HCT116 (cell line): ENCODE measurements at regions not wholly inside any gene's neighbourhood (a gene's known extent, or its start where the extent isn't known, plus 50 kb on each side); places are given as distances from the start of the nearest gene placed in this dataset.
"Not testable (repeated sequence)": the region's sequence is repeated elsewhere in the genome, so short reads cannot be mapped to it uniquely, and the experiment has no call there.

Experiments used
- ATAC-seq: fragments of 200-7000 bp; cut with Tn5 transposase; 2 replicates; pipeline ENCODE4 v1.9.1; 2020; ENCODE audit warnings: mild to moderate bottlenecking, moderate library complexity
- BruUV-seq: library from RNA; stranded (reverse); fragments of 400-500 nt; replicated peaks from 2 replicates; lab custom pipeline; 2021; lab: Mats Ljungman, UMichigan
- CTCF ChIA-PET: fragments of 300-600 bp; sonication (Branson Sonifier 250); formaldehyde crosslinking; loops from one replicate; lab custom pipeline; 2021; ENCODE audit warnings: antibody characterized with exemption; lab: Charles Lee
- POLR2A ChIA-PET: fragments of 300-600, 350-600 bp; sonication (Branson Sonifier 250); formaldehyde crosslinking; loops from one replicate; lab custom pipeline; 2021; ENCODE audit warnings: antibody characterized with exemption; lab: Charles Lee
- RAD21 ChIA-PET, 2 experiments: fragments of 300-600 bp; sonication (Branson Sonifier 250); formaldehyde crosslinking; loops; one replicate each; lab custom pipeline; 2023; ENCODE audit warnings: low total read pairs in 2 of 2; ENCODE audit not compliant: uncharacterized antibody in 2 of 2, unreplicated experiment in 2 of 2, low non-redundant PET in 1 of 2; lab: Charles Lee
- DNase-seq: peaks from one replicate; pipeline ENCODE4 v3.0.0-alpha.2; 2010; ENCODE audit warnings: low read depth, low spot score
- H2AFZ ChIP-seq: fragments of 200-600 bp; shearing (Covaris generic), sonication (generic); 2 replicates; pipeline ENCODE4 v1.6.1; 2017; ENCODE audit warnings: low read depth, mixed run types, mixed read lengths, antibody characterized with exemption, low read length; ENCODE audit not compliant: poor library complexity, severe bottlenecking
- H3K27ac ChIP-seq: 2 replicates; pipeline ENCODE4 v1.5.1; 2012; ENCODE audit warnings: low read depth, low read length
- H3K27me3 ChIP-seq: fragments of 200-600 bp; sonication (generic); 2 replicates; pipeline ENCODE4 v1.6.1; 2016; ENCODE audit warnings: mixed run types, low read length, mixed read lengths; ENCODE audit not compliant: insufficient read depth
- H3K36me3 ChIP-seq, 2 experiments: fragments of 200-500 bp in 1 of 2; fragments of 200-600 bp in 1 of 2; sonication (Bioruptor generic) in 1 of 2; sonication (generic) in 1 of 2; 2 replicates each; pipeline versions ENCODE4 v1.5.1 to v1.6.1; 2014 to 2016; ENCODE audit warnings: low read length in 2 of 2, inconsistent platforms in 1 of 2, mixed read lengths in 1 of 2, mixed run types in 1 of 2; ENCODE audit not compliant: insufficient read depth in 2 of 2, control insufficient read depth in 1 of 2
- H3K4me1 ChIP-seq, 2 experiments: fragments of 200-600 bp in 1 of 2; sonication (generic) in 1 of 2; 2 replicates each; pipeline versions ENCODE4 v1.5.1 to v1.6.1; 2012 to 2017; ENCODE audit warnings: low read length in 2 of 2, inconsistent platforms in 1 of 2, mild to moderate bottlenecking in 1 of 2, mixed read lengths in 1 of 2, mixed run types in 1 of 2, moderate library complexity in 1 of 2; ENCODE audit not compliant: insufficient read depth in 2 of 2, control insufficient read depth in 1 of 2
- H3K4me2 ChIP-seq: fragments of 200-600 bp; sonication (generic); 2 replicates; pipeline ENCODE4 v1.6.1; 2017; ENCODE audit warnings: mixed run types, low read length, mixed read lengths
- H3K4me3 ChIP-seq, 2 experiments: fragments of 200-600 bp in 1 of 2; sonication (generic) in 1 of 2; replicated peaks in 1 of 2; 2 replicates each; pipeline ENCODE4 v1.5.1; 2011 to 2016; ENCODE audit warnings: low read length in 2 of 2, control low read depth in 1 of 2, low read depth in 1 of 2, mild to moderate bottlenecking in 1 of 2, mixed read lengths in 1 of 2, mixed run types in 1 of 2
- H3K79me2 ChIP-seq: fragments of 200-600 bp; sonication (generic); 2 replicates; pipeline ENCODE4 v1.6.1; 2017; ENCODE audit warnings: mild to moderate bottlenecking, mixed run types, low read length, moderate library complexity, mixed read lengths; ENCODE audit not compliant: insufficient read depth
- H3K9ac ChIP-seq: fragments of 200-600 bp; sonication (generic); 2 replicates; pipeline ENCODE4 v1.6.1; 2016; ENCODE audit warnings: low read length, mixed read lengths
- H3K9me2 ChIP-seq: fragments of 200-600 bp; sonication (generic), shearing (Covaris generic); 2 replicates; pipeline ENCODE4 v1.6.1; 2017; ENCODE audit warnings: mixed run types, mild to moderate bottlenecking, moderate library complexity; ENCODE audit not compliant: insufficient read depth
- H3K9me3 ChIP-seq, 2 experiments: fragments of 200-500 bp in 1 of 2; fragments of 200-600 bp in 1 of 2; sonication (Bioruptor generic) in 1 of 2; sonication (generic) in 1 of 2; 2 replicates each; pipeline ENCODE4 v1.6.1; 2014 to 2017; ENCODE audit warnings: low read length in 2 of 2, mixed read lengths in 2 of 2, inconsistent platforms in 1 of 2, low read depth in 1 of 2, mild to moderate bottlenecking in 1 of 2, mixed run types in 1 of 2, moderate library complexity in 1 of 2; ENCODE audit not compliant: control insufficient read depth in 1 of 2, insufficient read depth in 1 of 2
- H4K20me1 ChIP-seq: fragments of 200-600 bp; sonication (generic), shearing (Covaris generic); 2 replicates; pipeline ENCODE4 v1.6.1; 2017; ENCODE audit warnings: mixed run types, mild to moderate bottlenecking, moderate library complexity; ENCODE audit not compliant: insufficient read depth
- CBX3 ChIP-seq: IDR thresholded peaks from 2 replicates; pipeline ENCODE4 v1.6.1; 2012; ENCODE audit warnings: low read depth
- CEBPB ChIP-seq: IDR thresholded peaks from 2 replicates; pipeline ENCODE4 v1.6.1; 2012; ENCODE audit warnings: low read depth
- EGR1 ChIP-seq: IDR thresholded peaks from 2 replicates; pipeline ENCODE4 v1.6.1; 2012; ENCODE audit warnings: low read depth
- EZH2phosphoT487 ChIP-seq: fragments of 200-600 bp; IDR thresholded peaks from 2 replicates; pipeline ENCODE4 v1.6.1; 2018; ENCODE audit warnings: antibody characterized with exemption, borderline replicate concordance
- FOSL1 ChIP-seq: IDR thresholded peaks from 2 replicates; pipeline ENCODE4 v1.6.1; 2012; ENCODE audit warnings: low read depth
- POLR2AphosphoS5 ChIP-seq: IDR thresholded peaks from 2 replicates; pipeline ENCODE4 v1.6.1; 2011; ENCODE audit warnings: mild to moderate bottlenecking, low read depth, low read length, moderate library complexity
- RAD21 ChIP-seq: IDR thresholded peaks from 2 replicates; pipeline ENCODE4 v1.6.1; 2012; ENCODE audit warnings: low read depth, mild to moderate bottlenecking
- SIN3A ChIP-seq: IDR thresholded peaks from 2 replicates; pipeline ENCODE4 v1.6.1; 2012; ENCODE audit warnings: low read depth
- SP1 ChIP-seq: IDR thresholded peaks from 2 replicates; pipeline ENCODE4 v1.6.1; 2012; ENCODE audit warnings: low read depth
- SRF ChIP-seq: IDR thresholded peaks from 2 replicates; pipeline ENCODE4 v1.6.1; 2012; ENCODE audit warnings: low read depth
- TCF7L2 ChIP-seq: IDR thresholded peaks from 2 replicates; pipeline ENCODE4 v1.7.0; 2011; ENCODE audit warnings: borderline replicate concordance, inconsistent platforms; ENCODE audit not compliant: insufficient read depth, insufficient read length; ENCODE audit errors: extremely low read depth
- YY1 ChIP-seq: IDR thresholded peaks from 2 replicates; pipeline ENCODE4 v1.6.1; 2011; ENCODE audit warnings: low read length, low read depth, moderate library complexity, mild to moderate bottlenecking; ENCODE audit not compliant: insufficient replicate concordance; ENCODE audit errors: extremely low read depth
- ZFX ChIP-seq: fragments of 450-650 bp; IDR thresholded peaks from 2 replicates; pipeline ENCODE4 v1.6.1; 2017
- ZNF274 ChIP-seq: fragments of 200-500 bp; sonication (Bioruptor generic); IDR thresholded peaks from 2 replicates; pipeline ENCODE4 v1.6.1; 2014; ENCODE audit warnings: mild to moderate bottlenecking, low read depth, low read length, inconsistent platforms
- intact Hi-C: fragments of 100-400 bp; cut with micrococcal nuclease; formaldehyde crosslinking; loops from 2 replicates; pipeline ENCODE4 v1.10.0; 2022
- TF ChIP-seq, protein P1 (sequence below): IDR thresholded peaks from 2 replicates; pipeline ENCODE4 v1.6.1; 2012; ENCODE audit warnings: low read depth
- TF ChIP-seq, protein P2 (sequence below): IDR thresholded peaks from 2 replicates; pipeline ENCODE4 v1.6.1; 2012
- TF ChIP-seq, protein P3 (sequence below): IDR thresholded peaks from 2 replicates; pipeline ENCODE4 v1.6.1; 2012
- TF ChIP-seq, protein P4 (sequence below): IDR thresholded peaks from 2 replicates; pipeline ENCODE4 v1.6.1; 2011; ENCODE audit warnings: mild to moderate bottlenecking, low read length, moderate library complexity; ENCODE audit not compliant: insufficient replicate concordance; ENCODE audit errors: extremely low read depth

DNA sequence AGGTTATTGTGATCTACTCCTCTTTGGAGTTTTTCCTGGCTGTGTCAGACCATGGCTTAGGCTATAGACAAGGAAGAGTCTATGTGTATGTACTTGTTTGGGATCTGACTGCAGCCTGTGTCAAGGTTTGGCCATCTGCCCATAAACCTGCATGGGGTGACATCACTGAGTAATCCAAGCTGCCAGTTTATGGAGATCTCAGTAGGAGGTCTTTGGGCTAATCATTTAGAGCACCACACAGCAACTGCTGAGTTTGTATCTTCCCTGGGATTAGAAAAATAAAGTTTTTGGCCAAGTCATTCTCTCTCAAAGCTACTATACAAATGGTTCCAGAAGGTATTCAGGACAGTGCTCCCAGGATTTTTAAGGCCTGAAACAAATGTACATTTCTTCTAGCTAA, 65.5 kb upstream of the HSPB3 start:
- no peak for TF ChIP-seq ZNF274
- no peak for TF ChIP-seq YY1
- no peak for TF ChIP-seq FOSL1
- TF ChIP-seq, protein P1, sequence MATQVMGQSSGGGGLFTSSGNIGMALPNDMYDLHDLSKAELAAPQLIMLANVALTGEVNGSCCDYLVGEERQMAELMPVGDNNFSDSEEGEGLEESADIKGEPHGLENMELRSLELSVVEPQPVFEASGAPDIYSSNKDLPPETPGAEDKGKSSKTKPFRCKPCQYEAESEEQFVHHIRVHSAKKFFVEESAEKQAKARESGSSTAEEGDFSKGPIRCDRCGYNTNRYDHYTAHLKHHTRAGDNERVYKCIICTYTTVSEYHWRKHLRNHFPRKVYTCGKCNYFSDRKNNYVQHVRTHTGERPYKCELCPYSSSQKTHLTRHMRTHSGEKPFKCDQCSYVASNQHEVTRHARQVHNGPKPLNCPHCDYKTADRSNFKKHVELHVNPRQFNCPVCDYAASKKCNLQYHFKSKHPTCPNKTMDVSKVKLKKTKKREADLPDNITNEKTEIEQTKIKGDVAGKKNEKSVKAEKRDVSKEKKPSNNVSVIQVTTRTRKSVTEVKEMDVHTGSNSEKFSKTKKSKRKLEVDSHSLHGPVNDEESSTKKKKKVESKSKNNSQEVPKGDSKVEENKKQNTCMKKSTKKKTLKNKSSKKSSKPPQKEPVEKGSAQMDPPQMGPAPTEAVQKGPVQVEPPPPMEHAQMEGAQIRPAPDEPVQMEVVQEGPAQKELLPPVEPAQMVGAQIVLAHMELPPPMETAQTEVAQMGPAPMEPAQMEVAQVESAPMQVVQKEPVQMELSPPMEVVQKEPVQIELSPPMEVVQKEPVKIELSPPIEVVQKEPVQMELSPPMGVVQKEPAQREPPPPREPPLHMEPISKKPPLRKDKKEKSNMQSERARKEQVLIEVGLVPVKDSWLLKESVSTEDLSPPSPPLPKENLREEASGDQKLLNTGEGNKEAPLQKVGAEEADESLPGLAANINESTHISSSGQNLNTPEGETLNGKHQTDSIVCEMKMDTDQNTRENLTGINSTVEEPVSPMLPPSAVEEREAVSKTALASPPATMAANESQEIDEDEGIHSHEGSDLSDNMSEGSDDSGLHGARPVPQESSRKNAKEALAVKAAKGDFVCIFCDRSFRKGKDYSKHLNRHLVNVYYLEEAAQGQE, result no peak
- TF ChIP-seq RAD21, result no peak
- no peak for TF ChIP-seq ZFX
- TF ChIP-seq SP1, result no peak
- TF ChIP-seq, protein P2, sequence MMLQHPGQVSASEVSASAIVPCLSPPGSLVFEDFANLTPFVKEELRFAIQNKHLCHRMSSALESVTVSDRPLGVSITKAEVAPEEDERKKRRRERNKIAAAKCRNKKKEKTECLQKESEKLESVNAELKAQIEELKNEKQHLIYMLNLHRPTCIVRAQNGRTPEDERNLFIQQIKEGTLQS, result no peak
- TF ChIP-seq POLR2AphosphoS5, result no peak
- TF ChIP-seq CBX3, result no peak
- no peak for TF ChIP-seq EGR1
- no peak for TF ChIP-seq EZH2phosphoT487
- no peak for TF ChIP-seq SIN3A
- TF ChIP-seq SRF, result no peak
- TF ChIP-seq, protein P3, sequence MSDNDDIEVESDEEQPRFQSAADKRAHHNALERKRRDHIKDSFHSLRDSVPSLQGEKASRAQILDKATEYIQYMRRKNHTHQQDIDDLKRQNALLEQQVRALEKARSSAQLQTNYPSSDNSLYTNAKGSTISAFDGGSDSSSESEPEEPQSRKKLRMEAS, result no peak
- TF ChIP-seq, protein P4, sequence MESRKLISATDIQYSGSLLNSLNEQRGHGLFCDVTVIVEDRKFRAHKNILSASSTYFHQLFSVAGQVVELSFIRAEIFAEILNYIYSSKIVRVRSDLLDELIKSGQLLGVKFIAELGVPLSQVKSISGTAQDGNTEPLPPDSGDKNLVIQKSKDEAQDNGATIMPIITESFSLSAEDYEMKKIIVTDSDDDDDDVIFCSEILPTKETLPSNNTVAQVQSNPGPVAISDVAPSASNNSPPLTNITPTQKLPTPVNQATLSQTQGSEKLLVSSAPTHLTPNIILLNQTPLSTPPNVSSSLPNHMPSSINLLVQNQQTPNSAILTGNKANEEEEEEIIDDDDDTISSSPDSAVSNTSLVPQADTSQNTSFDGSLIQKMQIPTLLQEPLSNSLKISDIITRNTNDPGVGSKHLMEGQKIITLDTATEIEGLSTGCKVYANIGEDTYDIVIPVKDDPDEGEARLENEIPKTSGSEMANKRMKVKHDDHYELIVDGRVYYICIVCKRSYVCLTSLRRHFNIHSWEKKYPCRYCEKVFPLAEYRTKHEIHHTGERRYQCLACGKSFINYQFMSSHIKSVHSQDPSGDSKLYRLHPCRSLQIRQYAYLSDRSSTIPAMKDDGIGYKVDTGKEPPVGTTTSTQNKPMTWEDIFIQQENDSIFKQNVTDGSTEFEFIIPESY, result no peak
- TF ChIP-seq CEBPB, result no peak
- no peak for TF ChIP-seq TCF7L2
- no peaks in the 10 kb centered on the region for H4K20me1 ChIP-seq
- intact Hi-C loops, result no loop called here
- DNase-seq, result peak; percentile 69
- CTCF ChIA-PET, result interaction anchor here (1.0 kb wide), 1 partner anchor 29 kb away, joined by 3 read pairs; no protein-coding TSS in a partner anchor
- H3K9ac ChIP-seq, result no peak overlapping the region
- H3K4me3 ChIP-seq, result no peak overlapping the region
- BruUV-seq, result no TSS peak
- POLR2A ChIA-PET, result no interaction called here
- H3K79me2 ChIP-seq, result no peaks in the 10 kb centered on the region
- no peaks in the 10 kb centered on the region for H3K9me2 ChIP-seq
- no peak overlapping the region for H3K27ac ChIP-seq
- no peaks in the 10 kb centered on the region for H3K9me3 ChIP-seq
- no peak overlapping the region for H2AFZ ChIP-seq
- RAD21 ChIA-PET, result no interaction called here
- no peaks in the 10 kb centered on the region for H3K36me3 ChIP-seq
- ATAC-seq, result peak; percentile 77
- peaks cover 5 to 8% of the 10 kb centered on the region in 2 experiments; a peak in 3 of 4 replicates for H3K4me1 ChIP-seq
- no peaks in the 10 kb centered on the region for H3K27me3 ChIP-seq
- H3K4me2 ChIP-seq, result peak overlapping the region; percentile 26; the same call in 1 of the 2 replicates

DNA sequence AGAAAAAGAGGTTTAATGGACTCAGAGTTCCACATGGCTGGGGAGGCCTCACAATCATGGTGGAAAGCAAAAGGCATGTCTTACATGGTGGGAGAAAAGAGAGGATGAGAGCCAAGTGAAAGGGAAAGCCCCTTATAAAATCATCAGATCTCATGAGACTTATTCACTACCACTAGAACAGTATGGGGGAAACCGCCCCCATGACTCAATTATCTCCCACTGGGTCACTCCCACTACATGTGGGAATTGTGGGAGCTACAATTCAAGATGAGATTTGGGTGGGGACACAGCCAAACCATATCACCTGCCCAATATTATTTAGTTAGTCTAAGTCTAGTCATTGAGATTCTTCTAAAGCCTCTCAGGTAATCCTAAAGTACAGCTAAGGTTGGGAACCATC, 66.1 kb upstream of the HSPB3 start:
- H3K79me2 ChIP-seq, H3K4me3 ChIP-seq, H3K9me2 ChIP-seq, H4K20me1 ChIP-seq, BruUV-seq, RAD21 ChIA-PET, H3K4me1 ChIP-seq, H3K9me3 ChIP-seq, H3K27me3 ChIP-seq, H3K36me3 ChIP-seq, H3K4me2 ChIP-seq, ATAC-seq, H2AFZ ChIP-seq, POLR2A ChIA-PET, intact Hi-C loops, H3K9ac ChIP-seq, H3K27ac ChIP-seq, DNase-seq: not testable (repeated sequence)
- CTCF ChIA-PET, result interaction anchor here (0.5 to 1.0 kb wide), 2 partner anchors 30 to 161 kb away, joined by 3 read pairs; no protein-coding TSS in a partner anchor
